ENCODE measurements at regions not wholly inside any gene's neighbourhood (a gene's known extent, or its start where the extent isn't known, plus 50 kb on each side); places are given as distances from the start of the nearest gene placed in this dataset.

- DNase-seq (ENCODE audit: low read depth), result no peak
- H3K4me3 ChIP-seq (ENCODE audit: low read depth, low read length), result no peak overlapping the region
- no peak for TF ChIP-seq CTCF (conservative IDR thresholded peaks at IDR 0.05; ENCODE audit: low read depth, low read length)
Measured at GRCh38 chr12:68092976-68093375, 66.6 kb downstream of the IFNG start.

GRCh38 chr12:68089101-68089500 is 70.4 kb downstream of the IFNG start:
- H3K4me3 ChIP-seq (ENCODE audit: low read depth, low read length), result no peak overlapping the region
- TF ChIP-seq CTCF (conservative IDR thresholded peaks at IDR 0.05; ENCODE audit: low read depth, low read length), result no peak
- DNase-seq (ENCODE audit: low read depth), result no peak

GRCh38 chr12:68086019-68086603 is 73.4 kb downstream of the IFNG start:
- no peak overlapping the region for H3K4me3 ChIP-seq (ENCODE audit: low read depth, low read length)
- TF ChIP-seq CTCF (conservative IDR thresholded peaks at IDR 0.05; ENCODE audit: low read depth, low read length), result no peak
- DNase-seq (ENCODE audit: low read depth), result no peak

GRCh38 chr12:68081561-68081960 is 78.0 kb downstream of the IFNG start:
- no peak for DNase-seq (ENCODE audit: low read depth)
- no peak for TF ChIP-seq CTCF (conservative IDR thresholded peaks at IDR 0.05; ENCODE audit: low read depth, low read length)
- H3K4me3 ChIP-seq (ENCODE audit: low read depth, low read length), result no peak overlapping the region

- no peak for TF ChIP-seq CTCF (conservative IDR thresholded peaks at IDR 0.05; ENCODE audit: low read depth, low read length)
- H3K4me3 ChIP-seq (ENCODE audit: low read depth, low read length), result no peak overlapping the region
- DNase-seq (ENCODE audit: low read depth), result peak; percentile 1
Measured at GRCh38 chr12:68080577-68080976, 79.0 kb downstream of the IFNG start.

- no peak overlapping the region for H3K4me3 ChIP-seq (ENCODE audit: low read depth, low read length)
- no peak for TF ChIP-seq CTCF (conservative IDR thresholded peaks at IDR 0.05; ENCODE audit: low read depth, low read length)
- no peak for DNase-seq (ENCODE audit: low read depth)
Measured at GRCh38 chr12:68078737-68079136, 80.8 kb downstream of the IFNG start.

- no peak for TF ChIP-seq CTCF (conservative IDR thresholded peaks at IDR 0.05; ENCODE audit: low read depth, low read length)
- no peak for DNase-seq (ENCODE audit: low read depth)
- H3K4me3 ChIP-seq (ENCODE audit: low read depth, low read length), result no peak overlapping the region
Measured at GRCh38 chr12:68075416-68075815, 84.1 kb downstream of the IFNG start.
